ENCODE measurements at regions not wholly inside any gene's neighbourhood (a gene's known extent, or its start where the extent isn't known, plus 50 kb on each side); places are given as distances from the start of the nearest gene placed in this dataset.

- peak overlapping the region; percentile 36 for H3K4me3 ChIP-seq (ENCODE audit: low read depth, low read length)
- ChIA-PET POLR2A (no interaction called here), CTCF (interaction anchor here (1.0 to 1.1 kb wide), 2 partner anchors 50 to 230 kb away, joined by 3 read pairs; no protein-coding TSS in a partner anchor)
- no peak for DNase-seq (ENCODE audit: low read depth, low spot score)
- TF ChIP-seq, protein P1, sequence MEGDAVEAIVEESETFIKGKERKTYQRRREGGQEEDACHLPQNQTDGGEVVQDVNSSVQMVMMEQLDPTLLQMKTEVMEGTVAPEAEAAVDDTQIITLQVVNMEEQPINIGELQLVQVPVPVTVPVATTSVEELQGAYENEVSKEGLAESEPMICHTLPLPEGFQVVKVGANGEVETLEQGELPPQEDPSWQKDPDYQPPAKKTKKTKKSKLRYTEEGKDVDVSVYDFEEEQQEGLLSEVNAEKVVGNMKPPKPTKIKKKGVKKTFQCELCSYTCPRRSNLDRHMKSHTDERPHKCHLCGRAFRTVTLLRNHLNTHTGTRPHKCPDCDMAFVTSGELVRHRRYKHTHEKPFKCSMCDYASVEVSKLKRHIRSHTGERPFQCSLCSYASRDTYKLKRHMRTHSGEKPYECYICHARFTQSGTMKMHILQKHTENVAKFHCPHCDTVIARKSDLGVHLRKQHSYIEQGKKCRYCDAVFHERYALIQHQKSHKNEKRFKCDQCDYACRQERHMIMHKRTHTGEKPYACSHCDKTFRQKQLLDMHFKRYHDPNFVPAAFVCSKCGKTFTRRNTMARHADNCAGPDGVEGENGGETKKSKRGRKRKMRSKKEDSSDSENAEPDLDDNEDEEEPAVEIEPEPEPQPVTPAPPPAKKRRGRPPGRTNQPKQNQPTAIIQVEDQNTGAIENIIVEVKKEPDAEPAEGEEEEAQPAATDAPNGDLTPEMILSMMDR (IDR thresholded peaks at IDR 0.05; ENCODE audit: insufficient read depth, low read length, missing control alignments): no peak
Measured at GRCh38 chr17:83012200-83012785, 67.1 kb upstream of the METRNL start.

DNA sequence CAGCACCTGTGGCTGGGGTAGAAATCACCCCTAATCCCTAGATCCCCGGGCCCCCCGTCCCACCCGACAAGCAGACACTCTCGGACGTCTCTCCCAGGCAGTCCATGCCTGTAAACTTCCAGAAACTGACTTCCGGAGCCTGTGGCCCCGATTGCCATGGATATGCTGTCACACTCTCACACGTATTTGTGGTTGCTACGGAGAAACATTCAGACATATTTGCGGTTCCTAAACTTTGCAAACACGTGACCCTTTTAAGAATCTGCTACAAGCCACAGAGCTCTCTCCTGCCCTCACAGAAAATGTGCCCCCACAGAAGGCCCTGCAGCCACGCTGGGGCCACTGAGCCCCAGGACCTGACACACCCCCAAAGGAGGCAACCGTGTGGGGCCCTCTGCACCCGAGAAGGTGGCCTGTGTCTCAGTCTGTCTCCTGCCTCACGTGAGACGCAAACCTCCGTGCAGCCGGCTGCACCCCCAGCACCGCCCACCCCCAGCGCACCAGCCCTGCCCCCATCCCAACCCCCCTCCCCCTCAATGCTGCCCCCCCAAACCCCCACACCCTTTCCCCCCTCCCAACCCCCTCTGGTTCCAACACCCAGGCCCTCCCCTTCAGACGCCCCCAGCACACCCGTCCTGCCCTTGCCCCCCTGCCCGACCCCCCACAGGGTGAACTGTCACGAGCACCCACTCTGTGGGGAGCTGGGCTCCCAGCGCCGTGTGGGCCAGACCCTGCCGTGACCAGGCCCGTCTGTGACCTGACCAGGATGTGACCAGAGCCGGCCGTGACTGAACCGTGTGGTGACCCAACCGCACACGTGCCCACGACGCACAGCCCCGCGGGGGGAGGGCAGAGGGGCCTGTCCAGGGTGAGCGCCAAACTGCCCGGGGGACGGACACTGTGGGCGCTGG is 66.3 kb upstream of the METRNL start:
- H3K4me3 ChIP-seq (ENCODE audit: low read depth, low read length): peak overlapping the region; percentile 36
- ChIA-PET POLR2A (no interaction called here), CTCF (interaction anchor here (1.0 to 1.1 kb wide), 2 partner anchors 50 to 231 kb away, joined by 3 read pairs; no protein-coding TSS in a partner anchor)
- TF ChIP-seq, protein P1 (IDR thresholded peaks at IDR 0.05; ENCODE audit: insufficient read depth, low read length, missing control alignments): no peak
- peak; percentile 93 for DNase-seq (ENCODE audit: low read depth, low spot score)

DNA sequence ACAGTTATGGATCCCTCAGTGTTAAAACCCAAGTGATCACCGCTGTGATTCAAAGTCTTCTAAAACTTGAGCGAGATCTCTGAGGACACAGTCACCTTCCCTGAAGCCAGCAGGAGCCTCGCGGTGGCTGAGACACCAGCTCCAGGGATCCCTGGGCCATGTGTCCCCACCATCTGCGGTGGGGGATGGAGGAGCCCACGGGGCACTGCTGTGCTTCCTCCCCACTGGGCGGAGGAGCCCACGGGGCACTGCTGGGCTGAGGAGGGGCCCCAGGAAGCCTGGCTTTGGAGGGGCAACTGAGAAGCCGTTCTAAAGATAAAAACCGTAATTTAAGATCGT is 65.7 kb upstream of the METRNL start:
- ChIA-PET CTCF (no interaction called here), POLR2A (no interaction called here)
- TF ChIP-seq, protein P1 (IDR thresholded peaks at IDR 0.05; ENCODE audit: insufficient read depth, low read length, missing control alignments): no peak

DNA sequence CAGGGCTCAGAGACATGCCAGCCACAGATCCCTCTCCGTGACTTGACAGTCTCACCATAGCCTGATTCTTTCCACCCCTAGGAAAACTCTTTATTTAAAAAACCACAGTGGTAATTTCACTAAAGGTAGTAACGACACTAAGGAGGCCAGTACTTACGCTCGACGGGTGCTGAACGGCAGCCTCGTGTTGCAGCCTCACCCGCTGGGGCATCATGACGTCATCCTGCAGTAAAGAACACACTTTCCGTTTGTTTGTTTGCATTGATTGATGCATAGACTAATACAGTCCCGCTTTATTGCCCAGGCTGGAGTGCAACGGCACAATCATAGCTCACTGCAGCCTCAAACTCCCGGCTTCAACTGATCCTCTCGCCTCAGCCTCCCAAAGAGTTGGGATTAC is 65.1 kb upstream of the METRNL start:
- no peak for DNase-seq (ENCODE audit: low read depth, low spot score)
- CTCF ChIA-PET: interaction anchor here (1.2 kb wide), 1 partner anchor 27 kb away, joined by 3 read pairs; no protein-coding TSS in a partner anchor

More for the DNA sequence above, 65.7 kb upstream of the METRNL start:
- H3K4me3 ChIP-seq (ENCODE audit: low read depth, low read length): no peak overlapping the region
- DNase-seq (ENCODE audit: low read depth, low spot score): no peak

GRCh38 chr17:83014940-83015910 is 64.2 kb upstream of the METRNL start:
- ChIA-PET POLR2A (no interaction called here), CTCF (interaction anchor here (0.6 to 1.2 kb wide), 2 partner anchors 26 to 240 kb away, joined by 3 read pairs; no protein-coding TSS in a partner anchor)
- no peak overlapping the region for H3K4me3 ChIP-seq (ENCODE audit: low read depth, low read length)
- TF ChIP-seq, protein P1 (IDR thresholded peaks at IDR 0.05; ENCODE audit: insufficient read depth, low read length, missing control alignments): no peak
- no peak for DNase-seq (ENCODE audit: low read depth, low spot score)

More for the DNA sequence above, 65.1 kb upstream of the METRNL start:
- POLR2A ChIA-PET: no interaction called here
- TF ChIP-seq, protein P1 (IDR thresholded peaks at IDR 0.05; ENCODE audit: insufficient read depth, low read length, missing control alignments): no peak
- no peak overlapping the region for H3K4me3 ChIP-seq (ENCODE audit: low read depth, low read length)

All from AG04449 (cell line).